Stimulated activated CD8-positive, alpha-beta memory T cell treated with anti-CD3 and anti-CD28 coated beads, Interleukin-4, amount 100 ng/mL, for 1 hour (primary cell): ENCODE measurements at regions not wholly inside any gene's neighbourhood (a gene's known extent, or its start where the extent isn't known, plus 50 kb on each side); places are given as distances from the start of the nearest gene placed in this dataset.
"Not testable (repeated sequence)": the region's sequence is repeated elsewhere in the genome, so short reads cannot be mapped to it uniquely, and the experiment has no call there.

ENCODE experiments used
- DNase-seq, 2 donors: peaks; one replicate each; pipeline ENCODE4 v3.0.0-alpha.2; 2020; ENCODE audit warnings: low read depth in 2 of 2, low spot score in 1 of 2

DNA sequence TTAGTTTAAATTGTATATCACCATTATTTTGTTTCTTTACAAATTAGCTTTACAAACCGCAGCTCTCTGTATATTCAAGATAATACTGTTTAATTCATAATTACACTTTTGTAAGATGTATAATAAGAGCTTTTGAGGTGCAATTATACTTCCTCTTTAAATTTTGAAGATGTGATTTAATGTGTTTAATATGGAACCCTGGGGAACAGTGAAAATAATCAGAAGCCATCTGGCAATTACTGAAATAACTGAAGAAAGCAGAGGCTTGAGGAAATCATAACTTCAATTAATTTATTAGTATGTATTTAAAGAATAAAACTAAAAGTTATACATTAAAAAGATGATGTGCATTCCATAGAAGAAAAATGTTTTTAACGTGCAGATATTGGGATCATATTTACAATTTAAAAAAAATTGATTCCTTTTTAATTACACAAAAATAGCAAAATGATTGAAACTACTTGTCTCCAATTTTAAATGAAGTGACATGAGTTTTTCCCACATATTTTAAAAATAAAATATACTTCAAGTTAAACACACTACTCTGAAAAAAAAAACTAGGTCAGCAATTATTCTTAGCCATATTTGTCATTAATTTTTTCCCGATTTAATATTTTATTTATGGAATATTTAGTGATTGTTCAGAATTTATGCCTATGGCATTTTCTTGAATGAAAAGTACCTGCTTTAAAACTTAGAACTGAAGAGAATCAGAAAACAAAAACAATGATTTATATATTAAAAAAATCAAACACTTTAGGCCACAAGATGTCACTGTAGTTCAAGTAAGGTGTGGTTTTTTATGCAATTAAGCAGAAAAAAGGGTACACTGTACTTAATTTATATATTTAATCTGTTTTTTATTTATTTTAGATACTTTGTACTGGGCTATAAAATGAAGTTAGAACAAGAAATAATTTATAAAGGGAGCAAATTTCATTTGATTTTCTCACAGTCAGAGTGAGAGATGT is 942.7 kb upstream of the NDST4 start:
- DNase-seq: no peak

DNA sequence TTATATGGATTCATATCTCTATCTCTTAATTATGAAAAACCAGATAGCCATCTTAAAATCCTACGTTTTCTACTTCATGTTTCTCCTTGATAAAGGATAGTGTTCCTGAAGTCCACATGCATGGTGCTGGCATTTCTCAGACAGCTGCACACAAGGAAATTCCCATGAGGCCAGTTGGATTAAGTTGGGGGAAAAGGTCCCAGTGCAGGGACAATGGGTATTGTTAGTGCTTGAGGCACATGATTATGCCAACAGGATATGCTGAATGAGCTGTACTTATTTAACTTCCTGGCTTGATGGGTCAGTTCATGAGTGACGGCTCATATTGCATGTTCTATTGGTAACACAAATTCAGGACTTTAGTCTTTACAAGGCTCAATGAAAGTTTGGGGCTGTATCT is 913.9 kb upstream of the NDST4 start:
- no peak for DNase-seq

DNA sequence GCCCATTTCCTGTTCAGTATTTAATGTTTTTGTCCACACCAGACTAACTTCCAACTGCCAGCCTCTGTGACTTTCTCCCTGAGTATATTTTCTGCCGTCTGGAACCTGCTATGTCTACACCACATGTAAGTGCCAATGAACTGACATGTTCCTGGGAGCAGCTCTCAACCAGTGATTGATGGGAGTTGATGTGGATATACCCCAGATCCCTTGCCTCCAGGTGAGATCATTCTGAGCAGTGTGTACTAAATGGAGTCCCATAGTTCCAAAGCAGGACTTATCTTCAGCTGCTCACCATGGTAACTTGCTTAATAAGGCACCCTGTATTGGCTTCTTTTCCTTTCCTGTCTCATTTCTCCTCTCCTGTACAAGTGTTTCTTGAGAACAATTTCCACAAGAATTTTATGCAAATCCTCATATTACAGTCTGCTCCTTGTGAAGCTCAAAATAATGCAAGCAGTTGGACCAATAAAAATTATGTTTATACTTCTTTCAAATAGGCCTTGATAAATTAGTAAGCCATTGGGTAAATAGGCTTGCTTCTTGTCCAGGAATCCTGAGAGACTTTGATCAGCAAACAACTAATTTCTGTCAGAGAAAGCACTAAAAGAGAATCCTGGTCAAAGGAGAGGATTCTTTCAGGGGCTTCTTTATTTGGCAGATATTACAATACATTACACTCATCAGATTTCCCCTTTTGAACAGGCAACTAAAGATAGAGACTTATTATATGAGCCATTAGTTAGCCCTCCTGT is 911.7 kb upstream of the NDST4 start:
- no peak for DNase-seq

DNA sequence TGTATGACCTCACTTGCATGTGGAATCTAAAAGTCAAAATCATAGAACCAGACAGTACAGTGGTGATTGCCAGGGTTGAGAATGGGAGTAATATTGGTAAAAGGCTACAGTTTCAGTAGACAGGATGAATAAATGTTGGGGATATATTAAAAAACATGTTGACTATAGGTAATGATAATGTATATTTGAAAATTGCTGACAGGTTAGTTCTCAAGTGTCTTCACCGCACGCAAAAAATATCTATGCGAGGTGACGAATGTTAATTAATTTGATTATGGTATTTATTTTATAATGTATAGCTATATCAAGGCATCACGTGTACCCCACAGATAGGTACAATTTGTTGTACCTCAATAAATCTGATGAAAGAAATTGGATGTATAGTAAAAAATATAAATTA is 909.6 kb upstream of the NDST4 start:
- DNase-seq: no peak

DNA sequence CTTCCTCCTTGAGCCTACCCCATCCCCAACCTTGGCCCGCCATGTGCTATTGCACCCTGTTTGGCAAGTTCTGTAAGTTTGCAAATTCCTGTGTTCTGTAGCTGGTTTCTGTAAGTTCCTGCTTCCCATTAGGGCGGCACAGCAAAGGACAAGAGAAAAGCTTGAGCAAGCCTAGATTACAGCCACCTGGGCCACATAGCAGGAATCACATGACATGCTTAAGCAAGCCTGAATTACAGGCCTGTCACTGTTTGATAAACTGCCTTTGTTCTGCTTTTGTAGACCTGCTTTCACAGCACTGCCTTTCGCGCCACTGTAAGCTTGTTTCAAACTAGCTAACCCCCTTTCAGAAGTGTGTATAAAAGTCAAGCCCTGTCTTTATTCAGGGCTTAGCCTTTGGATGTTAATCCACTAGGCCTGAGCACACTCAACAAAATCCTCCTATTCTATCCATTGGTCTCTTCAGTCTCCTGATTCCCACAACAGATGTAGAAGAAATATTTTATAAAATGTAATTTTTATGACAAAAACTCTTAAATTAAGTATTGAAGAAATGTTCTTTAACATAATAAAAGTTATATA is 906.8 kb upstream of the NDST4 start:
- no peak for DNase-seq

DNA sequence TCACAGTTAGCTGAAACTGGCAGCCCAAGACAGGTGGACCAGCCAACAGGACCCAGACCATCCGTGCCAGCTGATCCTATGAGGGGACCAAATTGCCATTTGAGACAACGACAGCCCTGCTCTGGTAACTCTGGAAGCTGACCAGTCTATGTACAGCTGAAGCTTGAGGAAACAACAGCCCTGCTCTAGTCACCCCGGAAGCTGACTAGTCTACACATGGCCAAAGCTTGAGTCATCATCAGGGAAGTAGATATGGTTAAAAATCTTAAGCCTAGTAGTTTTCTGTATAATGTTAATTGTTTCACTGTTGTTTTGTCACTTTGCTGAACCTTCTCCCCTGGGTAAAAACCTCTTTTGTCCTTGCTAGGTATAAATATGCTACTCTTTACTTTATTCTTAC is 905.4 kb upstream of the NDST4 start:
- no peak for DNase-seq

DNA sequence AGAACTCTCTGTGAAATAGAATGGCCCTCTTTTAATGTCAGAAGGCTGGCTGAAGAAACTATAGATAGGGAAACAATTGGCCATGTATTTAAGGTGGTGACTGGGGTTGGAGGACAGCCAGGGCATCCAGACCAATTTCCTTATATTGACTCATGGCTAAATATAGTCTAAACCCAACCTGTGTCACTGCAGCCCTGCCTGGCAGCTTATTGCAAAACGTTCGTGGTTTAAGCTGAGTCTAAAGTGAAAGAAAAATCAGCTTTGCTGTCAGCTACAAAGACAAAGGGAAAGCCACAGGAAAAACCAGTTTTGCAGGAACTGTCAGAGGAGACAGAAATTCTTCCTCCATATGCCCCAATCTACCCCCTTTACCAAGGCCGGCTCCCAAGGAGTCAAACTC is 902.8 kb upstream of the NDST4 start:
- no peak for DNase-seq

DNA sequence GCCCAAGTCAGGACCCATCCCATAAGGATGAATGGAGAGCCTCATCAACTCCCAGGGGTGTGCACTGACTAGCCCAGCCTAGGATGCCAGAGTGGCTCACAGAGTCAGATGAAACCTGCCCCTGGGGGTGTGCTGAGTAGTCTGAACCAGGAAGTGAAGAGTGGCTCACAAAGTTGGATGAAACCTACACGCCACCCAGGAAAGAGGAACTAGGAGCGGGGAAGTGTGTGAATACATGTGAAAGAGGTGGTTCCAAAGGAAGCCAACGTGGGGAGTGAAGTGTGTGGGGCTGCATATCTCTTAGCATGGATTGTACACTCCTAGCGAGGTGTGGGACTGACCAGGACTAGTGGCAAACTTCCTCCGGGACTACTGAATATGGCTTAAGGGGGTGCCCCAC is 902.1 kb upstream of the NDST4 start:
- DNase-seq: no peak

DNA sequence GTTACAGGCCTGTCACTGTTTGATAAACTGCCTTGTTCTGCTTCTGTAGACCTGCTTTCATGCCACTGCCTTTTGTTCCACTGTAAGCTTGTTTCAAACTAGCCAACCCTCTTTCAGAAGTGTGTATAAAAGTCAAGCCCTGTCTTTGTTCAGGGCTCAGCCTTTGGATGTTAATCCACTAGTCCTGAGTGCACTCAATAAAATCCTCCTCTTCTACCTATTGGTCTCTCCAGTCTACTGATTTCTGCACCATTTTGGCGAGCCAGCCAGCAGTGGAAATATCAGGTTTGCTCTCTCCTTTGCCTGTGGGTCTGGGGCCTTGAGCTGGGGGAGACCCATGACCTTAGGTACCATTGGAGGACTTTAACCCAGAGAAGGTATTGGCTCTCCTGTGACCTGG is 901.6 kb upstream of the NDST4 start:
- no peak for DNase-seq

DNA sequence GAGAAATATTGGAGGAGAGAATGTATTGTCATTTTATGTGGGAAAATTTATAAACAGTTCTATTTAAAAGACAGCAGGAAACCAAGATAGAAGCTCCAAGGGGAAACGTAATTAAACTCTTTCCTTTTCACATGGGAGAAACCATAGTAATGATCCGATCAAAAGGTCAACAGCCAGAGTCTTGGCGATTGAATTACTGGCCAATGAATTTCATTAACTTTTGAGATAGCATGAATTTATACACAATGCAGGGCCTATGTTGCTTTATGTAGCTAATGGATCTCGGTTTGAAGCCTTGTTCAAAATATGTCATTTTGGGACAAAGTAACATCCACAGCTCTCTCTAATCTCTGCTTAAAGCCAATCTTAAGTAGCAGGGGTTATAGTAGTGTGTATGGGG is 897.5 kb upstream of the NDST4 start:
- DNase-seq: no peak

DNA sequence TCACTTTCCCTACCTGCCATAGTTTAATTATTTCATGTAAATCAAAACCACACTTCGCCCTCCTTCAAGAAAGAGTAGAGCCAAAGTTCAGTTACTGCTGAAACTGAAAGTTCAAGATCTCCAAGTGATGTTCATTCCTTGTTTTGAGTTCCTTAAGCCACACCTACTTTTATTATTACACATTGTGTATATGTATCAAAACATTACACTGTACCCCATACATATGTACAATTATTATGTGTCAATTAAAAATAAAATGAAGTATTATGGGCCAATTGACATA is 892.3 kb upstream of the NDST4 start:
- DNase-seq: no peak

DNA sequence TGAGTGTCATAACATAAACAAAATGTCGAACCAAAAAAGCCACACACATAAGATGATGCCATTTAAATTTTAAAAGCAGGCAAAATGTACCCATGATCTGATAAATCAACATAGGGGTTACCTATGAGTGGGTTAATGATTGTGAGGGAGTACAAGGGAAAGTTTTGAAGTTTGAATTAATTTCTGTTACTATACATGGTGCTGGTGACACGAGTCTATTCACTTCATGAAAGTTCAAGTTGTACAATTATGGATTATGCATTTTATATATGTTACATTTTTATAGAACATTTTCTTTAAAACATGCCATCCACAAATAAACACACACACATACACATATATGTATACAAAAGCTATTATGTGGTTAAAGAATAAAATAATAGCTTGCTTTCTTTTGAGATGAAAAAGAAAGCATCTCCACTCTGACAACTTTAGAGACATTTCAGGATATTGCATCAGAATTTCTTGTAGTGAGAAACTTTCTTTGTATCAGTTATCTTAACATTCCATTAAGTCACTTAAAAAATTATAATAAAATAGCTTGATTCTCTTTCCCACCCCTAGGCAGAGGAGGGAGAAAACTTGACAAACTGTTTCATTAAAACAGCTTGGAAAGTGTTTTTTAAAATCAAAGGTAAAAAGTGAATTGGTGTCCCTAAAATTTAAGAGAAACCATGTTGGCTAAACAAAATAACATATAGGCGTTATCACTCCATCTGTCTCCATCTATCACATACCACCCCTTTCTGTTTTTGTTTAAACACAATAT is 891.8 kb upstream of the NDST4 start:
- DNase-seq: no peak

DNA sequence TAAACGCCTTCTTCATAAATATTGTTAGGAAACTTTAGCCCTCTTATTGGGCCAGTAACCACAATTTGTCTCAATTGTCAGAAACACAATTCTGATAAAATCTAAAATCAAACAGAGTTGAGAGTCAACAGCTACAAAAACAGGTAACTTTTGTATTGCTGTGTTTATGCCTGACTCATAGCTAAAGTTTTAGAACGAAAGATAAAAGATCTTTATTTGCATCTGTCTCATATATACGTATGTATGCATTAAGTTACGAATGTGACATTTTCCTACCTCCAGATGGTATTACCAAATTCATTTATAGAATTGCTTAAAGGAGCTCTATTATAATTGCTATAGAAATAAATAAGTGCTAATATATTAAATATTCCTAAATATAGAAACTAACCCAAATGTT is 887.9 kb upstream of the NDST4 start:
- no peak for DNase-seq

DNA sequence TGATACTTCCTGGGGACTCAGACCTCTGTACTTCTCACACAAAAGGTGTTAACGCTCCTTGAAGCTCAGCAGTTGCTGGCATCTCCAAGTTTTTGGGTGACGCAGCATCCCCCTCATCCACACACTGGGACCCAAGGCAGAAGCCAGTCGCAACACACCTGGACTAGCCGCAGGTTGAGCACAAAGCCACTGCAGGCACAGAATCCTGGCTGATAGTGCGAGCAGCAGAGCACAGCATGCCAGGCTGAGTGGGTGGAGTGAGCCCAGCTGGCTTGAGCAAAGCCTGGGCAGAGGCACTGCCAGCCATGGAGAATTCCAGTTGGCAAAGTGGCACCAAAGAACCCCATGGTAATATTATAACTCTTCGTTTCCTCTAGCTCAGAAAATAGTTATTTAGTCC is 873.2 kb upstream of the NDST4 start:
- no peak for DNase-seq

DNA sequence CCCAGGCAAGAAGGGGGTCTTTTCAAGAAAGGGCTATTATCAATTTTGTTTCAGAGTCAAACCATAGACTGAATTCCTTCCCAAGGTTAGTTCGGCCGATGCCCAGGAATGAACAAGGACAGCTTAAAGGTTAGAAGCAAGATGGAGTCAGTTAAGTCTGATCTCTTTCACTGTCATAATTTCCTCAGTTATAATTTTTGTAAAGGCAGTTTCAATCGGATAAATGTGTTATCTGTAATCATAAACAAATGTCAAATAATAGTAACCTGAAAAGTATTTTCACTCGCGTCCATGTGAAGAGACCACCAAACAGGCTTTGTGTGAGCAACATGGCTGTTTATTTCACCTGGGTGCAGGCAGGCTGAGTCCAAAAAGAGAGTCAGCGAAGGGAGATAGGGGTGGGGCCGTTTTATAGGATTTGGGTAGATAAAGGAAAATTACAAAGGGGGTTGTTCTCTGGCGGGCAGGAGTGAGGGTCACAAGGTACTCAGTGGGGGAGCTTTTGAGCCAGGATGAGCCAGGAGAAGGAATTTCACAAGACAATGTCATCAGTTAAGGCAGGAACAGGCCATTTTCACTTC is 862.1 kb upstream of the NDST4 start:
- not testable (repeated sequence) for DNase-seq

DNA sequence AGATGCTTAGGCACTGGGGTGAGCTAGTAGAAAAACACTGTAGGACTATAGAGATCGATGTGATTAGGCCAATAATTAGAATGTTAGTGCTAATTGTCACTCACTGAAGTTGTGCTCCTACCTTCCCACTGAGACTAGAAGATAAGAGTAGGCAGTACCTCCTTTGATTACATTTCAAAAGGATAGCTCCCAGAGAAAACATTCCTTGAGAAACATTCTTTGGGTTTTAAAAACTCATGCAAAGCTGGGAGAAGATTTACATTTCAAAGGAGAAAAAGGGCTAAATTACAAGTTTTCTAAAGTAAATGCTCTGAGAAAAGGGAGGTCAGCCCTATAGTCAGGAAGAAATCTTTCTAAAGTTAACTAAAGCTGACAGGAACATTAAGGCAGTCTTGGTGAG is 860.3 kb upstream of the NDST4 start:
- no peak for DNase-seq

DNA sequence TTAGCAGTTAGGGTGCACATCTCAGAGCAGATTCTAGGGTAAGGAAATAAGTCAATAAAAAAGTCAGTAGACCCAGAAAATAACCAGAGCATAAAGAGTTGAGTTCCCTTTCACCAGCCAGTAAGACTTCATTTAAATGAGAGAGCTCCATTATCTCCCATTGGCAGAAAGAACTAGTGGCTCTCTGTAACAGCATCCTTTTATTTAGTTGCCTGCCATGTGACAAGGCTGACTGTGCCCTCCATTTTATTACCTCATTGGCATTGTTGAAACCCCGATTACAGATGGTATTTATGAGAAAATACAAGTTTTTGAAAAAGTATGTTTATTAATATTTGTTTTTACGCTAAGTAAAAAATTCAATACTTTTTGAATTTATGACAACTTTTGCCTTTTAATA is 859.5 kb upstream of the NDST4 start:
- no peak for DNase-seq

DNA sequence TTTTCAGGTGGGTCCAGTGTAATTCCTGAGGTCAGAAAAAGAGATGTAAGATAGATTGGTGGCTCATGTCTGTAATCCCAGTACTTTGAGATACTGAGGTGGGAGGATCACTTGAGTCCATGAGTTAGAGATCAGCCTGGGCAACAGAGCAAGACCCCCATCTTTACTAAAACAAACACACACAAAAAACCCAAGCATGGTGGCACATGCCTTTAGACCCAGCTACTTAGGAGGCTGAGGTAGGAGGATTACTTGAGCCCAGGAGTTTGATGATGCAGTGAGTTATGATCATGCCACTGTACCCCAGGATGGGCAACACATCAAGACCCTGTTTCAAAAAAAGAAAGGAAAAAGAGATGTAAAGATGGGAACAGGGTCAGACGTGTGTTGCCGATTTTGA is 857.4 kb upstream of the NDST4 start:
- DNase-seq: no peak

DNA sequence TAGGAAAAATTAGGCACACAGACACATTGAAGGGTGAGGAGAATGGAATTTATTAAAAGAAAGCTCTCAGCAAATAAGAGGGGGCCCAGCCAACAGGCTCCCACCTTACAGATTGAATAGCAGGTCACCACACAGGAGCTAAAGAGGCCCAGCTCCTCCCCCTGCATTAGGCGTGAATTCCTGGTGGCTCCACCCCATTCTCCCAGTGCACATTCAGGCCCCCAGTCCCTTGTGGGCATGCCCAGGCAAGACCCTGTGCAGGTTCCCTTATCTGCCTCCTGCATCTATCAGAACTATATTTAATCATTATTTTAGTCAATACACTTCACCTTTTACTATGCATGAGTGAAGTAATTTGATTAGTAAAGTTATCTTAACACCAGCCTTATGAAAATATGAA is 856.3 kb upstream of the NDST4 start:
- DNase-seq: no peak

DNA sequence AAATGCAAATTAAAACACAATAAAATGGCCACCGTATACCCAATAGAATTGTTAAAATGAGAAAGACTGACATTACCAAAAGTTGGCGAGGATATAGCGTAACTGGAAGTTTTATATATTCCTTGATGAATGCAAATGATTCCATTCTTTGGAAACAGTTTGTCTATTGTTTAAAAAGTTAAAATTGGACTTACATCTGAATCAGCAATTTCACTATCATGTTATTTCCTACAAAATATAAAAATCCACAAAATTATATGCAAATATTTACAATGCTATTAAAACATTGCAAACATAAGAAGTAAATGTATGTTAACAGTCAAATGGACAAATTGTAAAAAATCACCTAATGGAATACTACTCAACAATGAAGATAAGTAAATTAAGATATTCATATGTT is 852.2 kb upstream of the NDST4 start:
- no peak for DNase-seq
